SH-SY5Y (cell line): ENCODE measurements at regions not wholly inside any gene's neighbourhood (a gene's known extent, or its start where the extent isn't known, plus 50 kb on each side); places are given as distances from the start of the nearest gene placed in this dataset.

Experiments used
- GATA2 ChIP-seq: IDR thresholded peaks from 2 replicates; pipeline ENCODE4 v1.6.1; 2011; ENCODE audit warnings: mild to moderate bottlenecking, low read depth, low read length
- GATA3 ChIP-seq: IDR thresholded peaks from 2 replicates; pipeline ENCODE4 v1.6.1; 2011; ENCODE audit warnings: low read depth, mild to moderate bottlenecking, low read length, moderate library complexity

GRCh38 chr20:7571101-7571500 is 369.2 kb downstream of the HAO1 start:
- TF ChIP-seq GATA3 (no peak), GATA2 (no peak)
